Neural progenitor cell (in vitro differentiated cells): ENCODE measurements at regions not wholly inside any gene's neighbourhood (a gene's known extent, or its start where the extent isn't known, plus 50 kb on each side); places are given as distances from the start of the nearest gene placed in this dataset.

Source experiments
- EZH2phosphoT487 ChIP-seq: fragments of 200-600 bp; sonication (generic); IDR thresholded peaks from 2 replicates; pipeline ENCODE4 v1.6.1; 2017; ENCODE audit warnings: antibody characterized with exemption
- TF ChIP-seq, protein P1 (sequence below): fragments of 200-600 bp; sonication (generic); IDR thresholded peaks from 2 replicates; pipeline ENCODE4 v1.5.1; 2017; ENCODE audit warnings: antibody characterized with exemption, mild to moderate bottlenecking

DNA sequence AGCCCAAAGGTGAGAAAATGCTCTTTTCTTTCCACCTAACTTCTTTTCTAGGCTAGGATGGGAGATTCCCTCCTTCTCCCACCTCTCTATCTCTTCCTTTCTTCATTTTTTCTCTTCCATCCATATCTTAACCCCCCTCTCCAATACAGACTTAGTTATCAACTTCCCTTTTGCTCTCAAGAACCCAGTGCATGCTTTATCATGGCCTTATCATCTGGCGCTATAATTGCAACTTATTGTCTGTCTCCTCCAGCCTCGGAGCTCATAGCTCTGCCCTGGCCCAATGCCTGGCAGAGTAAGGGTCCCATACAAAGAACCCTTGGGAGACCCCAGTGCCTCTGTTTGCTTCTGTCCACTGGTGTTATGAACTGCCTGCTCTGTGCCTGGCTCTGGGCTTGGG lies 71.0 kb upstream of the NFASC start:
- TF ChIP-seq, protein P1, sequence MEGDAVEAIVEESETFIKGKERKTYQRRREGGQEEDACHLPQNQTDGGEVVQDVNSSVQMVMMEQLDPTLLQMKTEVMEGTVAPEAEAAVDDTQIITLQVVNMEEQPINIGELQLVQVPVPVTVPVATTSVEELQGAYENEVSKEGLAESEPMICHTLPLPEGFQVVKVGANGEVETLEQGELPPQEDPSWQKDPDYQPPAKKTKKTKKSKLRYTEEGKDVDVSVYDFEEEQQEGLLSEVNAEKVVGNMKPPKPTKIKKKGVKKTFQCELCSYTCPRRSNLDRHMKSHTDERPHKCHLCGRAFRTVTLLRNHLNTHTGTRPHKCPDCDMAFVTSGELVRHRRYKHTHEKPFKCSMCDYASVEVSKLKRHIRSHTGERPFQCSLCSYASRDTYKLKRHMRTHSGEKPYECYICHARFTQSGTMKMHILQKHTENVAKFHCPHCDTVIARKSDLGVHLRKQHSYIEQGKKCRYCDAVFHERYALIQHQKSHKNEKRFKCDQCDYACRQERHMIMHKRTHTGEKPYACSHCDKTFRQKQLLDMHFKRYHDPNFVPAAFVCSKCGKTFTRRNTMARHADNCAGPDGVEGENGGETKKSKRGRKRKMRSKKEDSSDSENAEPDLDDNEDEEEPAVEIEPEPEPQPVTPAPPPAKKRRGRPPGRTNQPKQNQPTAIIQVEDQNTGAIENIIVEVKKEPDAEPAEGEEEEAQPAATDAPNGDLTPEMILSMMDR, result no peak
- TF ChIP-seq EZH2phosphoT487, result no peak
